Panc1 (cell line): ENCODE measurements at regions not wholly inside any gene's neighbourhood (a gene's known extent, or its start where the extent isn't known, plus 50 kb on each side); places are given as distances from the start of the nearest gene placed in this dataset.

Experiments used
- POLR2AphosphoS5 ChIP-seq: IDR thresholded peaks from 2 replicates; pipeline ENCODE4 v1.6.1; 2012; ENCODE audit warnings: mild to moderate bottlenecking, low read depth, low read length, moderate library complexity
- SIN3A ChIP-seq: IDR thresholded peaks from 2 replicates; pipeline ENCODE4 v1.6.1; 2012; ENCODE audit warnings: low read depth, mild to moderate bottlenecking, low read length, moderate library complexity, borderline replicate concordance; ENCODE audit not compliant: insufficient read depth
- TF ChIP-seq, protein P1 (sequence below): fragments of 450-650 bp; IDR thresholded peaks from 2 replicates; pipeline ENCODE4 v1.5.1; 2017; ENCODE audit warnings: mild to moderate bottlenecking

DNA sequence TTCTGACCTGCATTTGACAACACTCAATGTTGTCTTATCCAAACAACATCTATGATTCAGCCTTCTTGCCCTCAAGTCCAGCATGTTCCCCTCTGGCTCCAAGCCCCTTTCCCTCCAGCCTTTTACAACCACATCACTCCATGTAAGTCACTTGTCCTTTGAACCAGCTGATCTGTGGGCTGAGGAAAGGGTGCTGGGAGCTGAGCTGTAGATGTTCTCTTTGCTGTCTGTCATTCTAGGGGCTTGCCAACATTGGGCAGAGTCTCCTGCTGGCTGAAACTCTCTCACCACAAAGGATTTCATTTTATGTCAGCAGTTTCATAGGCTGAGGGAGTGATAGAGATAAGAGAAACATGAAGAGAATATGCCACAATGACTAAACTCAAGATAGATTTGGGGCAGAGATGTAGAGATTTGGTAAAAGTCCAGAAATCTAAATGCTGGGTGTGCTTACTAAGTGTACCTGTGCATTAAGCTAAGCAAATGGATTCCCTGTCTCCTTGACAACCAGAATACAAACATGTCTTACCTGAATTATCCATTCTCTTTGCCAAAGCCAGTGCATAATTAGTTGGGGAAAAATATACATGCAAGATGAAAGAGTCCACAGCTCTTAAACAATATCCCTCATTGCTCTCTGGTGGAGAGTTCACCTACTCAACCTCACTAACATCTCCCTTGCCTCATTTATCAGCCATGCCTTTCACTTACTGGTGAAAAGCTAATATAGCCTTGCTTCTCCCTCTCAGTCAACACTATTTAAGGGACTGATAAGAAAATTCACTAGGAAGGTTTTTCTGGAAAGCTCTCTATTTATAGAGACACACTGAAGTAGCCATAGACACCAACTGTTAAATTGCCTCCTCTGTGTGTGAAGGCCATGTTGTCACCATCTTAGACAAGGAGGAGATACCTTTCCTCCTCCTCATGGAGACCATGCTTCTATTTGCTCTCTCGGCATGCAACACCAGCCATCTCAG is 175.5 kb upstream of the SERP2 start:
- TF ChIP-seq, protein P1, sequence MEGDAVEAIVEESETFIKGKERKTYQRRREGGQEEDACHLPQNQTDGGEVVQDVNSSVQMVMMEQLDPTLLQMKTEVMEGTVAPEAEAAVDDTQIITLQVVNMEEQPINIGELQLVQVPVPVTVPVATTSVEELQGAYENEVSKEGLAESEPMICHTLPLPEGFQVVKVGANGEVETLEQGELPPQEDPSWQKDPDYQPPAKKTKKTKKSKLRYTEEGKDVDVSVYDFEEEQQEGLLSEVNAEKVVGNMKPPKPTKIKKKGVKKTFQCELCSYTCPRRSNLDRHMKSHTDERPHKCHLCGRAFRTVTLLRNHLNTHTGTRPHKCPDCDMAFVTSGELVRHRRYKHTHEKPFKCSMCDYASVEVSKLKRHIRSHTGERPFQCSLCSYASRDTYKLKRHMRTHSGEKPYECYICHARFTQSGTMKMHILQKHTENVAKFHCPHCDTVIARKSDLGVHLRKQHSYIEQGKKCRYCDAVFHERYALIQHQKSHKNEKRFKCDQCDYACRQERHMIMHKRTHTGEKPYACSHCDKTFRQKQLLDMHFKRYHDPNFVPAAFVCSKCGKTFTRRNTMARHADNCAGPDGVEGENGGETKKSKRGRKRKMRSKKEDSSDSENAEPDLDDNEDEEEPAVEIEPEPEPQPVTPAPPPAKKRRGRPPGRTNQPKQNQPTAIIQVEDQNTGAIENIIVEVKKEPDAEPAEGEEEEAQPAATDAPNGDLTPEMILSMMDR: no peak
- TF ChIP-seq SIN3A (no peak), POLR2AphosphoS5 (no peak)
